GM12875 (cell line): ENCODE measurements at regions not wholly inside any gene's neighbourhood (a gene's known extent, or its start where the extent isn't known, plus 50 kb on each side); places are given as distances from the start of the nearest gene placed in this dataset.

Experiments used
- H3K4me3 ChIP-seq: one replicate; pipeline ENCODE4 v1.5.1; 2011; ENCODE audit warnings: low read depth, low read length, control low read depth
- CTCF ChIP-seq: IDR thresholded peaks from 2 replicates; pipeline ENCODE4 v1.5.1; 2011; ENCODE audit warnings: low read depth, mild to moderate bottlenecking, control low read depth, inconsistent platforms, low read length, moderate library complexity, borderline replicate concordance; ENCODE audit not compliant: insufficient read depth

- no peak for TF ChIP-seq CTCF
- no peak overlapping the region for H3K4me3 ChIP-seq
These were observed 594.9 kb downstream of the KCTD8 start for GRCh38 chr4:43853565-43854264.

- no peak overlapping the region for H3K4me3 ChIP-seq
- no peak for TF ChIP-seq CTCF
These were observed 593.3 kb downstream of the KCTD8 start for GRCh38 chr4:43855283-43855682.

- H3K4me3 ChIP-seq: no peak overlapping the region
- no peak for TF ChIP-seq CTCF
These were observed 583.9 kb downstream of the KCTD8 start for GRCh38 chr4:43864616-43865146.

GRCh38 chr4:43867908-43868307 lies 580.7 kb downstream of the KCTD8 start:
- H3K4me3 ChIP-seq: no peak overlapping the region
- TF ChIP-seq CTCF: no peak

- no peak overlapping the region for H3K4me3 ChIP-seq
- no peak for TF ChIP-seq CTCF
These were observed 573.0 kb downstream of the KCTD8 start for GRCh38 chr4:43875655-43876054.

GRCh38 chr4:43882470-43882869 lies 566.1 kb downstream of the KCTD8 start:
- no peak; the same call in 1 of the 2 replicates for TF ChIP-seq CTCF
- no peak overlapping the region for H3K4me3 ChIP-seq

- TF ChIP-seq CTCF: no peak
- H3K4me3 ChIP-seq: no peak overlapping the region
These were observed 562.4 kb downstream of the KCTD8 start for GRCh38 chr4:43886196-43886595.
